ENCODE measurements at regions not wholly inside any gene's neighbourhood (a gene's known extent, or its start where the extent isn't known, plus 50 kb on each side); places are given as distances from the start of the nearest gene placed in this dataset.

GRCh38 chr4:53920116-53920515 lies 144.3 kb downstream of the CHIC2 start:
- TF ChIP-seq CTCF (IDR thresholded peaks at IDR 0.05) (no peak), POLR2A (IDR thresholded peaks at IDR 0.05) (no peak), POLR2AphosphoS5 (IDR thresholded peaks at IDR 0.05) (no peak), EP300 (IDR thresholded peaks at IDR 0.05) (no peak)
